Osteocyte (in vitro differentiated cells): ENCODE measurements at regions not wholly inside any gene's neighbourhood (a gene's known extent, or its start where the extent isn't known, plus 50 kb on each side); places are given as distances from the start of the nearest gene placed in this dataset.

ENCODE experiments used
- DNase-seq: peaks from one replicate; pipeline ENCODE4 v3.0.0; 2021; ENCODE audit warnings: mixed read lengths; ENCODE audit not compliant: unreplicated experiment; ENCODE audit errors: extremely low spot score
- H3K27ac Mint-ChIP-seq: one replicate; pipeline ENCODE4 v1.8.0; 2021; ENCODE audit warnings: mild to moderate bottlenecking, mixed read lengths; ENCODE audit not compliant: unreplicated experiment
- H3K27me3 Mint-ChIP-seq: one replicate; pipeline ENCODE4 v1.8.0; 2021; ENCODE audit warnings: mixed read lengths; ENCODE audit not compliant: unreplicated experiment
- H3K36me3 Mint-ChIP-seq: one replicate; pipeline ENCODE4 v1.8.0; 2021; ENCODE audit warnings: mixed read lengths; ENCODE audit not compliant: unreplicated experiment
- H3K4me1 Mint-ChIP-seq: one replicate; pipeline ENCODE4 v1.8.0; 2021; ENCODE audit warnings: mixed read lengths; ENCODE audit not compliant: unreplicated experiment
- H3K4me3 Mint-ChIP-seq: one replicate; pipeline ENCODE4 v1.8.0; 2021; ENCODE audit warnings: mild to moderate bottlenecking, moderate library complexity, mixed read lengths; ENCODE audit not compliant: unreplicated experiment
- H3K9me3 Mint-ChIP-seq: one replicate; pipeline ENCODE4 v1.8.0; 2021; ENCODE audit warnings: mixed read lengths; ENCODE audit not compliant: unreplicated experiment
- TF ChIP-seq, protein P1 (sequence below): fragments of 200-600 bp; sonication (generic); IDR thresholded peaks from 2 replicates; pipeline ENCODE4 v1.5.0; 2021; ENCODE audit warnings: antibody characterized with exemption, mild to moderate bottlenecking, moderate library complexity

DNA sequence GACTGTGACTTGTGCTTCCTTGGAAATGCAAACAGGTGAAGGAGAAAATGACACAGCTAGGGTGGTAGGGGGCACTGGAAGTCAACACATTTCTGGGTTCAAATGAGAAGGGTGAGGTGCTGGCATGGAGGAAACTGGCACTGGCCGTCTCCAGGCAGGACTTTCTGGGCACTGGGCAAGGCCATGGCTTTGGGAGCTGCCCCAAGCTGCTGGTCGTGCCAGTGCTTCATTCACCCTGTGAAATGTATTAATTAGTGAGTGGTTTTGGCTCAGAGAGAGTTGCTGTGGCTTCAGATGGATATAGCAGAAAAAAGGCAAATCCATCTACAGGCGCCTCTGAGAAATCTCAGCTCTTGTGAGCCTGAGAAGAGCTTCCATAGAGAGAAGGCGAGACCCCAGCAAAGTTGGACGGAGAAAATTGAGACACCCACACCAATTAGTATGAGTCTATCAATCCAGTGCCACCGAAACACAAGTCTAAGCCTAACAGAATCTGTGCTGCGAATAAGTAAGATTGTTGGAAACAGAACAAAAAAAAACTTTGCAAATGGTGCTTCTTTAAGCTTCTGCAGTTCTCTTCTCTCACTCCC is 202.1 kb upstream of the TNP1 start:
- no peaks in the 10 kb centered on the region for H3K36me3 Mint-ChIP-seq
- peaks cover 19% of the 10 kb centered on the region for H3K4me1 Mint-ChIP-seq
- TF ChIP-seq, protein P1, sequence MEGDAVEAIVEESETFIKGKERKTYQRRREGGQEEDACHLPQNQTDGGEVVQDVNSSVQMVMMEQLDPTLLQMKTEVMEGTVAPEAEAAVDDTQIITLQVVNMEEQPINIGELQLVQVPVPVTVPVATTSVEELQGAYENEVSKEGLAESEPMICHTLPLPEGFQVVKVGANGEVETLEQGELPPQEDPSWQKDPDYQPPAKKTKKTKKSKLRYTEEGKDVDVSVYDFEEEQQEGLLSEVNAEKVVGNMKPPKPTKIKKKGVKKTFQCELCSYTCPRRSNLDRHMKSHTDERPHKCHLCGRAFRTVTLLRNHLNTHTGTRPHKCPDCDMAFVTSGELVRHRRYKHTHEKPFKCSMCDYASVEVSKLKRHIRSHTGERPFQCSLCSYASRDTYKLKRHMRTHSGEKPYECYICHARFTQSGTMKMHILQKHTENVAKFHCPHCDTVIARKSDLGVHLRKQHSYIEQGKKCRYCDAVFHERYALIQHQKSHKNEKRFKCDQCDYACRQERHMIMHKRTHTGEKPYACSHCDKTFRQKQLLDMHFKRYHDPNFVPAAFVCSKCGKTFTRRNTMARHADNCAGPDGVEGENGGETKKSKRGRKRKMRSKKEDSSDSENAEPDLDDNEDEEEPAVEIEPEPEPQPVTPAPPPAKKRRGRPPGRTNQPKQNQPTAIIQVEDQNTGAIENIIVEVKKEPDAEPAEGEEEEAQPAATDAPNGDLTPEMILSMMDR: no peak
- H3K4me3 Mint-ChIP-seq: no peak overlapping the region
- no peak overlapping the region for H3K27ac Mint-ChIP-seq
- DNase-seq: no peak
- no peaks in the 10 kb centered on the region for H3K27me3 Mint-ChIP-seq
- no peaks in the 10 kb centered on the region for H3K9me3 Mint-ChIP-seq

DNA sequence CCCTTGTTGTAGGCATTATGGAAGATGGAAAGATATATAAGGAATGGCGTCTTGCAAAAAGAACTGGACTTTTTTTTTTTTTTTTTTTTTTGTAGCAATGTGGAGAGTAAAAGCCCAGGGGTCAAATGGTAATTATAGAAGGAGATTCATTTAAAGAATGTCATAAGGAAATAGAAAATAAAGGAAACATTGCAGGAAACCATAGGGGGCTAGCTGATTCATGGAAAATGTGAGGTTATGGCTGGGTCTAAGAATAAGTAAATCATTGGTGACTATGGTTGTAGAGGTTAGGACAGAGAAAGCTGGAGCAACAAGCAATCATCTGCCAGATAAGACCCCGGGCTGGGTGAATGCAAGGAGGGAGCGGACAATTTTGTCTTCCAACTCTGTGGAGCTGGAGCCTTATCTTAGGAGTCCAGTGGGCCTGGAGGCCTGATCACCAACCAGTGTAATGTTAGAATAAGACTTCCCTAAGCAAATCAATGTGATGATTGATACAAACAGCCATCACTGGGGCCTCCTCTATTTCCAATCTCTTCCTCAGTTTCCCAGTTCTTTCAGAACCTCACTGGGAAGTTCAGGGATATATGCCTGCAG is 201.2 kb upstream of the TNP1 start:
- Mint-ChIP-seq H3K27me3 (no peaks in the 10 kb centered on the region), H3K9me3 (no peaks in the 10 kb centered on the region), H3K27ac (no peak overlapping the region), H3K36me3 (no peaks in the 10 kb centered on the region), H3K4me1 (peaks cover 19% of the 10 kb centered on the region), H3K4me3 (no peak overlapping the region)
- DNase-seq: no peak
- TF ChIP-seq, protein P1: no peak

GRCh38 chr2:217060516-217060915 is 200.7 kb upstream of the TNP1 start:
- no peaks in the 10 kb centered on the region for H3K36me3 Mint-ChIP-seq
- no peaks in the 10 kb centered on the region for H3K9me3 Mint-ChIP-seq
- H3K27ac Mint-ChIP-seq: no peak overlapping the region
- no peak overlapping the region for H3K4me3 Mint-ChIP-seq
- H3K27me3 Mint-ChIP-seq: no peaks in the 10 kb centered on the region
- TF ChIP-seq, protein P1: no peak
- H3K4me1 Mint-ChIP-seq: peaks cover 19% of the 10 kb centered on the region
- DNase-seq: no peak

DNA sequence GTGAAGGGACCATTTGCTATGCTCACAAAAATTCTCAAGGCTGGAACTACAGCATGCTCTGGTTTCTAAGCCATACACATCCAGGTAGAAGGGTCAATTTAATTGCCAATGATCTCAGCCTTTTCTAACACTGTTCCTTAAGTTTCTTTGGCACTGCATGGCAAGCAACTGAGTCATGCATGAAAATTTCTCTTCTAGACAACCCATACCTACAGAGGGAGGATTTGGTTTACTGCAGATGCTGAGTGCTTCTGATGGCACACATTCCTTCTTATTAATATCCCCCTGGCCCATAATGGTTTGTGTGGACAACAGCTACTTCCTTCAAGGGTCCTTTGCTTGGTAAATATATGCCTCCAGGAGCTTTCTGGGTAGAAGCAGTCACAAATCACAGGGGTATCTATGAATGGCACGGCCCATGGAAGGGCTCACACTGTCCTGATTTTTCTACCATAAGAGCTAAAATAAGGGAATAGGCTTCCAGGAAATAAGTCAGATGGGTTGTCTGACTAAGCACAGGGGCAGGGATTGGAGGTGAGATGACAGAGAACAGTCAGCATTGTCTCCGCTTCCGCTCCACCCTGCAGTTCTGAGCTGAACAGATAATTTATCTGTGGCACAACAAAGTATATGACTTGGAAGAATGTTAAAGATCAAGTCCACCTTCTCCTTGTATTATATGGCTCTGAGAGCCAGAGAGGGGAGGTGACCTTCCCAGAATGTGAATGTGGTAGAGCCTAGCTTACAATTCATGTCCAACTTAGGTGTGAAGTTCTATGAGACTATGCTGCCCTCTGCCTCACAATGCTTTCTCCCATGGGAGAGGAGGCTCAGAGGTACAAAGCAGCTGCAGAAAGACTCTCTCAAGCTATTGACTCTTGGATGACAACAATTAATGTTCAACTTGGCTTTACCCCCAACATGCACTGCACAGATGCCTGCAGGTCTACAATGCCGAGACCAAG is 199.2 kb upstream of the TNP1 start:
- Mint-ChIP-seq H3K9me3 (no peaks in the 10 kb centered on the region), H3K27ac (no peak overlapping the region), H3K4me3 (no peak overlapping the region), H3K36me3 (no peaks in the 10 kb centered on the region), H3K27me3 (no peaks in the 10 kb centered on the region), H3K4me1 (peaks cover 20% of the 10 kb centered on the region)
- TF ChIP-seq, protein P1: no peak
- no peak for DNase-seq

GRCh38 chr2:217057773-217058172 is 197.9 kb upstream of the TNP1 start:
- no peaks in the 10 kb centered on the region for H3K27me3 Mint-ChIP-seq
- no peak overlapping the region for H3K27ac Mint-ChIP-seq
- TF ChIP-seq, protein P1: no peak
- DNase-seq: no peak
- H3K36me3 Mint-ChIP-seq: no peaks in the 10 kb centered on the region
- peaks cover 22% of the 10 kb centered on the region for H3K4me1 Mint-ChIP-seq
- H3K4me3 Mint-ChIP-seq: no peak overlapping the region
- no peaks in the 10 kb centered on the region for H3K9me3 Mint-ChIP-seq
